GM12874 (cell line): ENCODE measurements at regions not wholly inside any gene's neighbourhood (a gene's known extent, or its start where the extent isn't known, plus 50 kb on each side); places are given as distances from the start of the nearest gene placed in this dataset.

Experiments
- TF ChIP-seq, protein P1 (sequence below): IDR thresholded peaks from 2 replicates; pipeline ENCODE4 v1.5.1; 2011; ENCODE audit warnings: low read depth, mild to moderate bottlenecking, control low read depth, low read length, moderate library complexity; ENCODE audit not compliant: insufficient read depth

DNA sequence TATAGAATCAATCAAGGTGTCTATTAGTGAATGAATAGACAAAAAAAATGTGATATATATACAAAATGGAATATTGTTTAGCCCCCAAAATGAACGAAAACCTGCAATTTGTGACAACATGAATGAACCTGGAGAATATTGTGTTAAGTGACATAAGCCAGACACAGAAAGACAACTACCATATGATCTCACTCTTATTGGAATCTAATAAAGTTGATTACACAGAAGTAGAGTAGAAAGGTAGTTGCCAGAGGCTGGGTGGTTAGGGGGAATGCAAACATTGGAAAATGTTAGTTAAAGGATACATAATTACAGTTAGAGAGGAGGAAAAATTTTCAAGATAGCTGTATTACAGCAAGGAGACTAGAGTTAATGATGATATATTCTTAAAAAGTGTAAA lies 1962.3 kb downstream of the EFNA5 start:
- TF ChIP-seq, protein P1, sequence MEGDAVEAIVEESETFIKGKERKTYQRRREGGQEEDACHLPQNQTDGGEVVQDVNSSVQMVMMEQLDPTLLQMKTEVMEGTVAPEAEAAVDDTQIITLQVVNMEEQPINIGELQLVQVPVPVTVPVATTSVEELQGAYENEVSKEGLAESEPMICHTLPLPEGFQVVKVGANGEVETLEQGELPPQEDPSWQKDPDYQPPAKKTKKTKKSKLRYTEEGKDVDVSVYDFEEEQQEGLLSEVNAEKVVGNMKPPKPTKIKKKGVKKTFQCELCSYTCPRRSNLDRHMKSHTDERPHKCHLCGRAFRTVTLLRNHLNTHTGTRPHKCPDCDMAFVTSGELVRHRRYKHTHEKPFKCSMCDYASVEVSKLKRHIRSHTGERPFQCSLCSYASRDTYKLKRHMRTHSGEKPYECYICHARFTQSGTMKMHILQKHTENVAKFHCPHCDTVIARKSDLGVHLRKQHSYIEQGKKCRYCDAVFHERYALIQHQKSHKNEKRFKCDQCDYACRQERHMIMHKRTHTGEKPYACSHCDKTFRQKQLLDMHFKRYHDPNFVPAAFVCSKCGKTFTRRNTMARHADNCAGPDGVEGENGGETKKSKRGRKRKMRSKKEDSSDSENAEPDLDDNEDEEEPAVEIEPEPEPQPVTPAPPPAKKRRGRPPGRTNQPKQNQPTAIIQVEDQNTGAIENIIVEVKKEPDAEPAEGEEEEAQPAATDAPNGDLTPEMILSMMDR: no peak

DNA sequence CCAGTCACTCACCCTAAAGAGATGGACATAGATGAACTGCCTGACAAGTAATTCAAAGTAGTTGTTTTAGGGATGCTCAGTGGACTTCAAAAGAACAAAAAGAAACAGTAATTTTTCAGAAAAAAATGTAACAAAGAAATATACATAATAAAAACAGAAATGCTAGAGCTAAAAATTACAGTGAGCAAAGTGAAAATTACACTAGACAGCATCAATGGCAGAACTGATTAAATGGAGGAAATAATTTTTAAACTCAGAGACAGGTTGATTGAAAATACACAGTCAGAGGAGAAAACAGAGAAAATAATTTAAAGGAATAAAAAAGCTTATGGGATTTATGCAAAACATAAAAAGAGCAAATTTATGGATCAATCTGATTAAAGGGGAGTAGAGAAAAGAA lies 1968.4 kb downstream of the EFNA5 start:
- TF ChIP-seq, protein P1: no peak

DNA sequence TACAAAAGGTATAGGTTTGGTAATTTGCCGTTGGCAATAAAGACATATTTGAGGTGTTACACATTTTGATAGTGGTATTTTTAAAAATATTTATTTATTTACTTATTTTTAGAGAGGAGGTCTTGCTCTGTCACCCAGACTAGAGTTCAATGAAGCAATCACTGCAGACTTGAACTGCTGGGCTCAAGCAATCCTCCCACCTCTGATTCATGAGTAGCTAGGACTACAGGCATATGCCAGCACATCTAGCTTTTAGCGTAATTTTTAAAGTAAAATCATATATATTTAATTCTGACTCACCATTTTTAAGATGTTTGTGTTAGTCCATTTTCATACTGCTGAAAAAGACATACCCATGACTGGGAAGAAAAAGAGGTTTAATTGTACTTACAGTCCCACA lies 1974.3 kb downstream of the EFNA5 start:
- TF ChIP-seq, protein P1: no peak

DNA sequence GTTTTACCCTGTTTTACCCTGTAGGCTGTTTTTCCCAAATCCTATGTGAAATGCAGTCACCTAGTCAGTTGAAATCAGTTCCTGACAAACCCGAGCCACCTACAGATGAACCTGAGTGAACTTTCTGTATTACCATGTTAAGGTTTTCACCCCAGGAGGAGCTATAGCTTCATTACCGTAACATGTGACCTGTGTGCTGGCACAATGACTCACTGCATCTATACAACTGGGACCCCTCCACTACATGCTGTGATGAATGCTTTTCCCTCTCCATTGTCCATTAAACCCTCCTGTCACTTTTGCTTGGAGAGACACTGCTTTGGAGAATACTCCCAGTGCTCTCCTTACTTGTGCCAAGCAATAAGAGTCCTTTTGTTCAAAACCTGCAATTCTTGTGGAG lies 1974.8 kb downstream of the EFNA5 start:
- TF ChIP-seq, protein P1: no peak

DNA sequence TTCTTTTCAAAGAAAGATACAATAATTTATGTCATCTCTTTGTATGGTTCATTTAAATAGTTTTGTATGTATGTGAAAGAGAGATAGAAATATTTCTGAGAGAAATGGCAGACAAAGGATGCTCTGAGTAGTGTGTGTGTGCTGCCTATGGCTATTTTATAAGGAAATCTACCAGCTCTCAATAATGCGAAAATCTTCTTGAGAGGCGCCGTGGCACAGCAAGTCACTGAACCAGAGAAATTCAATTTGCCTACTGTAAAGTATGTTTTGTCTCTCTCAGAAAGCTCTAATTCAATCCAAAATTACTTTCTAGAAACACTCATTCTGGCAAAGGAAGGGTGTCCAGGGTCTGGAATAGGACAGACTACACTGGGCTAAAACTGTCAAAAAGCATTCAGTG lies 1981.1 kb downstream of the EFNA5 start:
- TF ChIP-seq, protein P1: no peak

DNA sequence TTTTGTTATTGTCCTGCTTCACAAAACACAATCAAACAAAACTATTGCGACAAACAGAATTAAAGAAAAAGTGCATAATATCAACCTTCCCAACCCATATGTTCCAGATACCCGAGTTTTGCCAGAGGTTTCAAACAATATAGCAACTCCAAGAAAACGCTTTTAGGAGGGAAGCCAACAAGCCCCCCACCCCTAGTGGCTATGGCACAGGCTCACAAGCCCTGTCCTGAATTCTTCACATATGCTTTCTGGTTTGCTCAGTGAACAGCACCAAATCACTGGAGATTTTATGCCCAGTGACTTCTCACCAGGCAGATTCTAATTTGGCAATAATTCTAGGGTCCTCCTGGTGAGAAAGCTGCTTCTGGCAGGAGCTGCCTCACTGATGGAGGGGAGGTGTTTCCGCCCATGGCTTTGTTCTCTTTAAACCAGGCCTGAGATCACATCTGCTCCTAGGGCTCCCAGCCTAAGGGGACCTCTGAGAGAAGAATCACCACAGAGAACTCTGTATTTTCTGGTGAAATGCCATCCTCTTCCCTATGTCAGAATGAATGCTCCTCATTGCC lies 1982.4 kb downstream of the EFNA5 start:
- TF ChIP-seq, protein P1: no peak

DNA sequence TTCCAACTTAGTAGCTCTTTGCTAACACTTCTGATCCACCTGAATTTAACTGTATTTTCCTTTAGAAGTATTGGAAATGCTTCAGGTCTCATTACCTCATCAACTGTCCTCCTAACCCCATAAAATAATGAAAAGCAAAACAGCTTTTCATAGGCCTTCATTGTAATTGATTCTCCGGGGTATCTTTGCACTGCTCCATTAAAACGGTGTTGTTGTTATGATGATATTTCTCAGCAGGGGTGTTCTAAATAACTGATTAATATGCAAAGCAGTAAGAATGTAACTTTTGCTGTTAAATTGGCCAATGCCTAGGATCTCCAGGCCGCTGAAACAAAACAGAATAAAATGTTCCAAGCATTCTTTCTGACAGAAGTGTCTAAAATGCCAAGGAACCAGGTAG lies 1983.2 kb downstream of the EFNA5 start:
- TF ChIP-seq, protein P1: no peak

DNA sequence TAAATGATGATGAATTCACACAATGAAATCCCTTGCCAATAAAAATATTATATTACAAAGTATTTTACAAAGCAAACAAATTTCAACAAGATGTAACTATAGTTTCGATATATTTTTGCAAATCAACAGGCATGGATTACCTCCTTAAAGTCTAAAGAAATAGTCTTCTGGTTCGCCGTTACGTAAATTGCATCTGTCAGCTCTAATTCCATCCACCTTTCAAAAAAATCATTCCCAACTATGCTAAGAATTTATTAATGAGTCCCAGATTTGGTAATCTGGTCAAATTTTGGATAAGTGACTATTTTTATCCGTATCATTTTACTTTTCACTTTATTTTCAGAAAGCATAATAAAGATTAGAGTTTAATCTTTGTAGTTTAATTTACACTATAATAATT lies 1984.9 kb downstream of the EFNA5 start:
- TF ChIP-seq, protein P1: no peak
